ENCODE measurements at regions not wholly inside any gene's neighbourhood (a gene's known extent, or its start where the extent isn't known, plus 50 kb on each side); places are given as distances from the start of the nearest gene placed in this dataset.

DNA sequence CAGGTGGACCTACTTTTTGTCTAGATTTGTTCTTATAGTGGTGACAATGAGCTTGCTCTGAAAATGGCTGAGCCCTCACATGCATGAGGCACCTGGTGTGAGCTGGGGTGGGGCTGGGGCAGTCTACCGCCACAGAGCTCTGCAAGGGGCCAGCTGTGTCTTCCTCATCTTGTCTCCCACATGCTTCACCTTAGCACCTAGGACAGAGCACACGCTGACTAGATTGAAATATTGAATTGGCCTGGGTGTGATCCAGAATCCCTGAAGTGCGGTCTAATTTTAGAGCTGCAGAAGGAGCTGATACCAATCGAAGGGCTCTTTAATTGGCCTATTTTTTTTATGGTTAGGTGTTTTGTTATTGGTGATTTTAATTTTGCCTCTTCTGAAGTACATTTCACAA lies 126.1 kb upstream of the NFIB start:
- no peak overlapping the region for H3K4me2 ChIP-seq (ENCODE audit: insufficient read depth, low read length)
- no peaks in the 10 kb centered on the region for H3K9me1 ChIP-seq (replicated peaks; ENCODE audit: control insufficient read depth, extremely low read depth, insufficient read depth, low read length)
- dilution Hi-C loops (cut with MboI; ENCODE audit: extremely low pct_ligation_motif_present, low sequenced_read_pairs), result no loop called here
- no peaks in the 10 kb centered on the region for H3K9me3 ChIP-seq (replicated peaks; ENCODE audit: control insufficient read depth, insufficient read depth, low read length)
- H3K9ac ChIP-seq (replicated peaks; ENCODE audit: extremely low read depth, insufficient read depth, low read length), result no peak overlapping the region
- BruUV-seq (replicated peaks), result no TSS peak
- H3K27me3 ChIP-seq (ENCODE audit: control insufficient read depth in 2 of 2, insufficient read depth in 2 of 2, low read length in 2 of 2), result no peaks in the 10 kb centered on the region
- intact Hi-C loops (cut with micrococcal nuclease), result no loop called here
- H3K36me3 ChIP-seq (ENCODE audit: control insufficient read depth in 2 of 2, extremely low read depth in 1 of 2, insufficient read depth in 2 of 2, low read length in 2 of 2), result no peaks in the 10 kb centered on the region
- no peak overlapping the region for H3K27ac ChIP-seq (ENCODE audit: insufficient read depth, low read depth, low read length)
- TF ChIP-seq POLR2AphosphoS5 (IDR thresholded peaks at IDR 0.05; ENCODE audit: insufficient read depth, low read depth, low read length) (no peak), JUN (IDR thresholded peaks at IDR 0.05; ENCODE audit: borderline replicate concordance, insufficient read depth, insufficient read length, low read depth) (no peak), GATA2 (IDR thresholded peaks at IDR 0.05; ENCODE audit: insufficient read depth, insufficient read length, low read depth, low read length) (no peak), FOS (IDR thresholded peaks at IDR 0.05; ENCODE audit: borderline replicate concordance, insufficient read depth, low read length) (no peak), MYC (IDR thresholded peaks at IDR 0.05; ENCODE audit: low read depth, low read length) (no peak), MAX (IDR thresholded peaks at IDR 0.05; ENCODE audit: insufficient read depth, insufficient read length) (no peak), POLR2A (IDR thresholded peaks at IDR 0.05; ENCODE audit: low read depth, low read length) (no peak), EZH2 (IDR thresholded peaks at IDR 0.05; ENCODE audit: borderline replicate concordance, low read depth, low read length, severe bottlenecking) (no peak)
- ChIA-PET POLR2A (no interaction called here), CTCF (interaction anchor here (0.8 to 1.4 kb wide), 4 partner anchors 213 to 340 kb away, joined by 3 to 7 read pairs (median 3); no protein-coding TSS in a partner anchor)
- DNase-seq (ENCODE audit: low read depth, low spot score) (no peak), FAIRE-seq (no peak)
- no peaks in the 10 kb centered on the region for H3K79me2 ChIP-seq (ENCODE audit: control insufficient read depth, insufficient read depth, low read length)
- no peak overlapping the region for H2AFZ ChIP-seq (ENCODE audit: low read depth, low read length)
- peaks cover 14% of the 10 kb centered on the region for H3K4me1 ChIP-seq (ENCODE audit: control insufficient read depth, extremely low read depth, insufficient read depth, low read length)
- no peak overlapping the region for H3K4me3 ChIP-seq (replicated peaks in 1 of 3; ENCODE audit: insufficient read depth in 1 of 3, low read depth in 1 of 3, low read length in 3 of 3)
- H4K20me1 ChIP-seq (replicated peaks; ENCODE audit: control insufficient read depth, extremely low read depth, insufficient read depth, low read length), result no peaks in the 10 kb centered on the region

DNA sequence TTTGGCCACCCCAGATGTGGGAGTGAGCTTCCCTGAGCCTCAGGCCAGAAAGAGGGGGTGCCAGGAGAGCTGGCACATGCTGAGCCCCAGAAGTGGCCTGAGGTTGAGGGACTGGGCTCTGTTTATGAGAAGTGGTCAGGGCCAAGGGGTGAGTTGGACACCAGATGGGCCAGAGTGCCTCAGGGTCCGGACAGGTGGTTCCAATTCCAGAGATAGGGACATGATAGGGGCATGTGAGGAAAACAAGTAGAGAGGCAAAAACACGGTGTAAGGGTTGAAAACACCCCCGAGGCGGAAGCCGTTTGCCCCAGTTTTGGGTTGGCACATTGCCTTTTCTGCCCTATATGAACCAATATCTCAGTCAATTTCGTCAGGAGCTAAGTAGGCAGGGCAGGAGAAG lies 125.6 kb upstream of the NFIB start:
- Histone ChIP-seq H4K20me1 (replicated peaks; ENCODE audit: control insufficient read depth, extremely low read depth, insufficient read depth, low read length) (no peaks in the 10 kb centered on the region), H3K4me3 (replicated peaks in 1 of 3; ENCODE audit: insufficient read depth in 1 of 3, low read depth in 1 of 3, low read length in 3 of 3) (no peak overlapping the region), H3K9me1 (replicated peaks; ENCODE audit: control insufficient read depth, extremely low read depth, insufficient read depth, low read length) (no peaks in the 10 kb centered on the region), H3K9me3 (replicated peaks; ENCODE audit: control insufficient read depth, insufficient read depth, low read length) (no peaks in the 10 kb centered on the region), H3K27ac (ENCODE audit: insufficient read depth, low read depth, low read length) (no peak overlapping the region), H3K4me1 (ENCODE audit: control insufficient read depth, extremely low read depth, insufficient read depth, low read length) (peaks cover 14% of the 10 kb centered on the region), H2AFZ (ENCODE audit: low read depth, low read length) (no peak overlapping the region), H3K36me3 (ENCODE audit: control insufficient read depth in 2 of 2, extremely low read depth in 1 of 2, insufficient read depth in 2 of 2, low read length in 2 of 2) (no peaks in the 10 kb centered on the region), H3K27me3 (ENCODE audit: control insufficient read depth in 2 of 2, insufficient read depth in 2 of 2, low read length in 2 of 2) (no peaks in the 10 kb centered on the region), H3K79me2 (ENCODE audit: control insufficient read depth, insufficient read depth, low read length) (no peaks in the 10 kb centered on the region), H3K9ac (replicated peaks; ENCODE audit: extremely low read depth, insufficient read depth, low read length) (no peak overlapping the region), H3K4me2 (ENCODE audit: insufficient read depth, low read length) (no peak overlapping the region)
- DNase-seq (ENCODE audit: low read depth, low spot score) (no peak), FAIRE-seq (no peak)
- intact Hi-C loops (cut with micrococcal nuclease), result no loop called here
- CTCF ChIA-PET, result interaction anchor here (0.8 to 1.4 kb wide), 4 partner anchors 213 to 340 kb away, joined by 3 to 7 read pairs (median 3); no protein-coding TSS in a partner anchor
- dilution Hi-C loops (cut with MboI; ENCODE audit: extremely low pct_ligation_motif_present, low sequenced_read_pairs), result no loop called here
- TF ChIP-seq EZH2 (IDR thresholded peaks at IDR 0.05; ENCODE audit: borderline replicate concordance, low read depth, low read length, severe bottlenecking) (no peak), GATA2 (IDR thresholded peaks at IDR 0.05; ENCODE audit: insufficient read depth, insufficient read length, low read depth, low read length) (no peak), MAX (IDR thresholded peaks at IDR 0.05; ENCODE audit: insufficient read depth, insufficient read length) (no peak), JUN (IDR thresholded peaks at IDR 0.05; ENCODE audit: borderline replicate concordance, insufficient read depth, insufficient read length, low read depth) (no peak), FOS (IDR thresholded peaks at IDR 0.05; ENCODE audit: borderline replicate concordance, insufficient read depth, low read length) (no peak), MYC (IDR thresholded peaks at IDR 0.05; ENCODE audit: low read depth, low read length) (no peak), POLR2AphosphoS5 (IDR thresholded peaks at IDR 0.05; ENCODE audit: insufficient read depth, low read depth, low read length) (no peak), POLR2A (IDR thresholded peaks at IDR 0.05; ENCODE audit: low read depth, low read length) (no peak)
- TF ChIP-seq, protein P1, sequence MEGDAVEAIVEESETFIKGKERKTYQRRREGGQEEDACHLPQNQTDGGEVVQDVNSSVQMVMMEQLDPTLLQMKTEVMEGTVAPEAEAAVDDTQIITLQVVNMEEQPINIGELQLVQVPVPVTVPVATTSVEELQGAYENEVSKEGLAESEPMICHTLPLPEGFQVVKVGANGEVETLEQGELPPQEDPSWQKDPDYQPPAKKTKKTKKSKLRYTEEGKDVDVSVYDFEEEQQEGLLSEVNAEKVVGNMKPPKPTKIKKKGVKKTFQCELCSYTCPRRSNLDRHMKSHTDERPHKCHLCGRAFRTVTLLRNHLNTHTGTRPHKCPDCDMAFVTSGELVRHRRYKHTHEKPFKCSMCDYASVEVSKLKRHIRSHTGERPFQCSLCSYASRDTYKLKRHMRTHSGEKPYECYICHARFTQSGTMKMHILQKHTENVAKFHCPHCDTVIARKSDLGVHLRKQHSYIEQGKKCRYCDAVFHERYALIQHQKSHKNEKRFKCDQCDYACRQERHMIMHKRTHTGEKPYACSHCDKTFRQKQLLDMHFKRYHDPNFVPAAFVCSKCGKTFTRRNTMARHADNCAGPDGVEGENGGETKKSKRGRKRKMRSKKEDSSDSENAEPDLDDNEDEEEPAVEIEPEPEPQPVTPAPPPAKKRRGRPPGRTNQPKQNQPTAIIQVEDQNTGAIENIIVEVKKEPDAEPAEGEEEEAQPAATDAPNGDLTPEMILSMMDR (IDR thresholded peaks at IDR 0.05; ENCODE audit: extremely low read depth in 1 of 2, insufficient read depth in 1 of 2, low read depth in 1 of 2, low read length in 2 of 2), result no peak
- POLR2A ChIA-PET, result no interaction called here
- no TSS peak for BruUV-seq (replicated peaks)
